OCI-LY1 (cell line): ENCODE measurements at regions not wholly inside any gene's neighbourhood (a gene's known extent, or its start where the extent isn't known, plus 50 kb on each side); places are given as distances from the start of the nearest gene placed in this dataset.

Source experiments
- H2AFZ ChIP-seq: fragments of 200-600 bp; sonication (generic), shearing (Covaris generic); 2 replicates; pipeline ENCODE4 v1.6.0; 2014; ENCODE audit warnings: antibody characterized with exemption, mild to moderate bottlenecking, low read length
- H3F3A ChIP-seq: fragments of 200-600 bp; sonication (generic), shearing (Covaris generic); 2 replicates; pipeline ENCODE4 v1.6.0; 2014; ENCODE audit warnings: mild to moderate bottlenecking, antibody characterized with exemption, low read length, moderate library complexity; ENCODE audit not compliant: insufficient read depth
- H3K27ac ChIP-seq: fragments of 200-600 bp; sonication (generic); 2 replicates; pipeline ENCODE4 v1.5.1; 2014; ENCODE audit warnings: low read length, mixed run types, mild to moderate bottlenecking, low read depth; ENCODE audit not compliant: poor library complexity, severe bottlenecking
- H3K27me3 ChIP-seq: fragments of 200-600 bp; sonication (generic); 2 replicates; pipeline ENCODE4 v1.6.0; 2014; ENCODE audit warnings: antibody characterized with exemption, mild to moderate bottlenecking, low read length, moderate library complexity; ENCODE audit not compliant: insufficient read depth
- H3K36me3 ChIP-seq: fragments of 200-600 bp; sonication (generic); 2 replicates; pipeline ENCODE4 v1.6.1; 2014; ENCODE audit warnings: mild to moderate bottlenecking, antibody characterized with exemption, low read length, moderate library complexity, mixed read lengths; ENCODE audit not compliant: insufficient read depth
- H3K4me1 ChIP-seq: fragments of 200-600 bp; sonication (generic); 2 replicates; pipeline ENCODE4 v1.5.1; 2014; ENCODE audit warnings: mild to moderate bottlenecking, low read length, moderate library complexity; ENCODE audit not compliant: insufficient read depth, severe bottlenecking
- H3K4me2 ChIP-seq: fragments of 200-600 bp; sonication (generic), shearing (Covaris generic); 2 replicates; pipeline ENCODE4 v1.6.1; 2014; ENCODE audit warnings: low read length
- H3K4me3 ChIP-seq: fragments of 200-600 bp; sonication (generic); 2 replicates; pipeline ENCODE4 v1.5.1; 2014; ENCODE audit warnings: low read length, low read depth, mild to moderate bottlenecking, mixed read lengths; ENCODE audit not compliant: poor library complexity, severe bottlenecking
- H3K79me2 ChIP-seq: fragments of 200-600 bp; shearing (Covaris generic); 2 replicates; pipeline ENCODE4 v1.6.1; 2016; ENCODE audit warnings: mixed run types, low read length, mixed read lengths; ENCODE audit not compliant: insufficient read depth
- H3K9ac ChIP-seq: fragments of 200-600 bp; sonication (generic), shearing (Covaris generic); 2 replicates; pipeline ENCODE4 v1.6.1; 2014; ENCODE audit warnings: mild to moderate bottlenecking, low read length, mixed read lengths
- H3K9me2 ChIP-seq: fragments of 200-600 bp; sonication (generic), shearing (Covaris generic); 2 replicates; pipeline ENCODE4 v1.6.1; 2014; ENCODE audit warnings: low read depth, mild to moderate bottlenecking, low read length, mixed read lengths
- H3K9me3 ChIP-seq: fragments of 200-600 bp; shearing (Covaris generic); 2 replicates; pipeline ENCODE4 v1.6.1; 2014; ENCODE audit warnings: low read length, mixed read lengths
- H4K20me1 ChIP-seq: fragments of 200-600 bp; sonication (generic), shearing (Covaris generic); 2 replicates; pipeline ENCODE4 v1.6.0; 2016; ENCODE audit warnings: mild to moderate bottlenecking, low read length; ENCODE audit not compliant: insufficient read depth
- CTCF ChIP-seq: fragments of 200-600 bp; sonication (generic), shearing (Covaris generic); IDR thresholded peaks from 2 replicates; pipeline ENCODE4 v1.5.1; 2017; ENCODE audit warnings: mild to moderate bottlenecking, antibody characterized with exemption, low read length, moderate library complexity, mixed read lengths
- EZH2 ChIP-seq: fragments of 200-600 bp; sonication (generic), shearing (Covaris generic); IDR thresholded peaks from 2 replicates; pipeline ENCODE4 v1.8.0; 2017; ENCODE audit warnings: borderline replicate concordance, mixed run types, mild to moderate bottlenecking, antibody characterized with exemption, low read length, moderate library complexity, mixed read lengths

GRCh38 chr4:159859656-159860148 is 756.8 kb downstream of the RAPGEF2 start:
- Histone ChIP-seq H3K79me2 (no peaks in the 10 kb centered on the region), H3K4me2 (no peak overlapping the region), H2AFZ (no peak overlapping the region), H3K27ac (no peak overlapping the region), H3K9ac (no peak overlapping the region), H4K20me1 (no peaks in the 10 kb centered on the region), H3K27me3 (no peaks in the 10 kb centered on the region), H3K9me3 (no peaks in the 10 kb centered on the region), H3K9me2 (no peaks in the 10 kb centered on the region), H3K4me3 (no peak overlapping the region), H3K4me1 (no peaks in the 10 kb centered on the region), H3K36me3 (no peaks in the 10 kb centered on the region), H3F3A (no peaks in the 10 kb centered on the region)
- no peak for TF ChIP-seq EZH2
- no peak for TF ChIP-seq CTCF

DNA sequence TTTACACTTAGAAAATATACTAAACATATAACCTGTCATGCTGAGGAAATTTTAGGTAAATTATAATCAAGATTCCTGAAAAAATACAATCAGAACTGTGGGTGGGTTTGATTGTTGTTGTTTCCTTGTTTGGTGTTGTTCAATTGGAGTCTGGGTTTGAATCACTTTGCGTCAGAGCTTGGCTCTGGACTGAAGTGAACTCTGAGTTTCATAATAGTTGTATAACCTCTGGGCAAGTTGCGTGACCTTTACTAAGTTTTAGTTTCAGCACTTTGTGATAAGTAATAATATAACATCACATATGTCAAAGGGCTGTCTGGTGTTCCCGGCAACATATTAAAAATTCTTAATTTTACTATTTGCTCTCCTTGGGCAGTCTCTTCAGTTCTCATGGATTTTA is 758.1 kb downstream of the RAPGEF2 start:
- Histone ChIP-seq H3F3A (no peaks in the 10 kb centered on the region), H3K4me2 (no peak overlapping the region), H3K9ac (no peak overlapping the region), H3K27me3 (no peaks in the 10 kb centered on the region), H3K36me3 (no peaks in the 10 kb centered on the region), H3K79me2 (no peaks in the 10 kb centered on the region), H2AFZ (no peak overlapping the region), H3K4me1 (no peaks in the 10 kb centered on the region), H3K9me3 (no peaks in the 10 kb centered on the region), H4K20me1 (no peaks in the 10 kb centered on the region), H3K9me2 (no peaks in the 10 kb centered on the region), H3K4me3 (no peak overlapping the region), H3K27ac (no peak overlapping the region)
- TF ChIP-seq EZH2 = no peak
- TF ChIP-seq CTCF = no peak

DNA sequence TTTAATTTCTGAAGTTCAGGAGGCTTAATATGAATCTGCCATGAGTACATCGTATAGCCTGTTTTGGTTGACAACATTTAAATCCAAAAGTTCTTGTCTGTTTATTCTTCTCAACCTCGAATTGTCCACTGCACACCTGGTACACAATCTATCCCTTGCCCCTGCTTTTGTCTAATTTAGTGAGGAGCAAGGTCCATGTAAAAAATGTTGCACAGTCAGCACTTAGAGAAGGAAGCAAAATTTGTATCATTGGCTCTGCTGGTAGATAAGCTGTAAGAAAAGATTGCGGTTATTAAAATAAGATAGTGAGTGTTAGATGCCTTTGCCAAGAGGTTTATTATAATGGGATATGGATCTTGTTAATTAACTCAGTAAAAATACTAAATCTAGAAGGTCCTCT is 761.5 kb downstream of the RAPGEF2 start:
- no peaks in the 10 kb centered on the region for H3F3A ChIP-seq
- H3K9me2 ChIP-seq = no peaks in the 10 kb centered on the region
- no peaks in the 10 kb centered on the region for H3K36me3 ChIP-seq
- no peak overlapping the region for H3K4me2 ChIP-seq
- H3K4me1 ChIP-seq = no peaks in the 10 kb centered on the region
- TF ChIP-seq EZH2 (no peak), CTCF (no peak)
- no peaks in the 10 kb centered on the region for H3K9me3 ChIP-seq
- H3K27ac ChIP-seq = no peak overlapping the region
- no peak overlapping the region for H3K4me3 ChIP-seq
- no peak overlapping the region for H2AFZ ChIP-seq
- no peaks in the 10 kb centered on the region for H4K20me1 ChIP-seq
- no peak overlapping the region for H3K9ac ChIP-seq
- H3K79me2 ChIP-seq = no peaks in the 10 kb centered on the region
- no peaks in the 10 kb centered on the region for H3K27me3 ChIP-seq
